Caco-2 (cell line): ENCODE measurements at regions not wholly inside any gene's neighbourhood (a gene's known extent, or its start where the extent isn't known, plus 50 kb on each side); places are given as distances from the start of the nearest gene placed in this dataset.

Experiments used
- BruUV-seq: library from RNA; stranded (reverse); fragments of 400-500 nt; replicated peaks from 2 replicates; lab custom pipeline; 2021; lab: Mats Ljungman, UMichigan
- CTCF ChIA-PET: fragments of 300-600 bp; sonication (Branson Sonifier 250); formaldehyde crosslinking; loops from one replicate; lab custom pipeline; 2022; ENCODE audit warnings: antibody characterized with exemption; lab: Charles Lee
- POLR2A ChIA-PET: fragments of 300-600 bp; sonication (Branson Sonifier 250); formaldehyde crosslinking; loops from one replicate; lab custom pipeline; 2022; ENCODE audit warnings: antibody characterized with exemption; lab: Charles Lee
- DNase-seq, 2 experiments: peaks; one replicate each; pipeline versions ENCODE4 v3.0.0 to v3.0.0-alpha.2; 2020 to 2022
- H3K27me3 ChIP-seq: replicated peaks from 2 replicates; pipeline ENCODE4 v1.6.0; 2011; ENCODE audit warnings: low read length; ENCODE audit not compliant: control insufficient read depth, insufficient read depth
- H3K36me3 ChIP-seq: 2 replicates; pipeline ENCODE4 v1.5.1; 2011; ENCODE audit warnings: low read length; ENCODE audit not compliant: control insufficient read depth, insufficient read depth
- H3K4me1 ChIP-seq: fragments of 250-450 bp; sonication (Bioruptor Pico); 2 replicates; pipeline ENCODE4 v1.5.1; 2020; ENCODE audit warnings: mild to moderate bottlenecking
- H3K4me3 ChIP-seq: 2 replicates; pipeline ENCODE4 v1.5.1; 2011; ENCODE audit warnings: low read depth, mild to moderate bottlenecking, control low read depth, low read length
- H3K9me3 ChIP-seq: fragments of 250-450 bp; sonication (Bioruptor Pico); 2 replicates; pipeline ENCODE4 v1.5.1; 2020; ENCODE audit warnings: mild to moderate bottlenecking, moderate library complexity
- H3K27ac Mint-ChIP-seq: one replicate; pipeline ENCODE4 v1.8.0; 2022; ENCODE audit warnings: mixed read lengths; ENCODE audit not compliant: unreplicated experiment
- H3K27me3 Mint-ChIP-seq: one replicate; pipeline ENCODE4 v1.8.0; 2022; ENCODE audit warnings: mixed read lengths; ENCODE audit not compliant: insufficient read depth, unreplicated experiment
- H3K36me3 Mint-ChIP-seq: one replicate; pipeline ENCODE4 v1.8.0; 2022; ENCODE audit warnings: mild to moderate bottlenecking, mixed read lengths; ENCODE audit not compliant: insufficient read depth, unreplicated experiment
- H3K4me1 Mint-ChIP-seq: one replicate; pipeline ENCODE4 v1.8.0; 2022; ENCODE audit warnings: low read depth, mixed read lengths; ENCODE audit not compliant: unreplicated experiment
- H3K4me3 Mint-ChIP-seq: one replicate; pipeline ENCODE4 v1.8.0; 2022; ENCODE audit warnings: mild to moderate bottlenecking, moderate library complexity, mixed read lengths; ENCODE audit not compliant: unreplicated experiment
- H3K9me3 Mint-ChIP-seq: one replicate; pipeline ENCODE4 v1.8.0; 2022; ENCODE audit warnings: mixed read lengths; ENCODE audit not compliant: unreplicated experiment
- CTCF ChIP-seq, 2 experiments: fragments of 200-600 bp in 1 of 2; IDR thresholded peaks; 1 replicate in 1 of 2; 2 replicates in 1 of 2; pipeline versions ENCODE4 v1.5.1 to v1.8.0; 2011 to 2022; ENCODE audit warnings: antibody characterized with exemption in 1 of 2, control low read depth in 1 of 2, inconsistent platforms in 1 of 2, low read depth in 1 of 2, low read length in 1 of 2, mild to moderate bottlenecking in 1 of 2, moderate library complexity in 1 of 2; ENCODE audit not compliant: insufficient read depth in 1 of 2, severe bottlenecking in 1 of 2, unreplicated experiment in 1 of 2
- intact Hi-C: fragments of 100-400 bp; cut with micrococcal nuclease; formaldehyde crosslinking; loops from one replicate; pipeline ENCODE4 v1.10.0; 2022; ENCODE audit not compliant: unreplicated experiment

GRCh38 chr22:49697047-49697446, 130.6 kb downstream of the BRD1 start:
- Mint-ChIP-seq H3K27ac (no peak overlapping the region), H3K4me3 (no peak overlapping the region), H3K4me1 (no peaks in the 10 kb centered on the region), H3K27me3 (peaks cover 16% of the 10 kb centered on the region), H3K9me3 (peaks cover 36% of the 10 kb centered on the region), H3K36me3 (no peaks in the 10 kb centered on the region)
- no TSS peak for BruUV-seq
- TF ChIP-seq CTCF (IDR thresholded peaks at IDR 0.05; ENCODE audit: insufficient read depth in 1 of 2, low read depth in 1 of 2, low read length in 1 of 2, severe bottlenecking in 1 of 2, unreplicated experiment in 1 of 2), result no peak
- Histone ChIP-seq H3K27me3 (no peaks in the 10 kb centered on the region), H3K4me3 (no peak overlapping the region), H3K36me3 (no peaks in the 10 kb centered on the region), H3K4me1 (no peaks in the 10 kb centered on the region), H3K9me3 (peaks cover 10% of the 10 kb centered on the region; the same call in 1 of the 2 replicates)
- CTCF ChIA-PET, result no interaction called here
- POLR2A ChIA-PET, result no interaction called here
- intact Hi-C loops, result no loop called here
- no peak for DNase-seq

GRCh38 chr22:49694462-49695260, 133.0 kb downstream of the BRD1 start:
- no peaks in the 10 kb centered on the region for H3K4me1 ChIP-seq

GRCh38 chr22:49693848-49694247, 133.8 kb downstream of the BRD1 start:
- Histone ChIP-seq H3K27me3 (no peaks in the 10 kb centered on the region; the same call in 1 of the 2 replicates), H3K36me3 (no peaks in the 10 kb centered on the region), H3K4me1 (no peaks in the 10 kb centered on the region), H3K4me3 (no peak overlapping the region), H3K9me3 (peaks cover 6% of the 10 kb centered on the region; the same call in 1 of the 2 replicates)
- CTCF ChIA-PET, result no interaction called here
- peaks cover 32% of the 10 kb centered on the region for H3K9me3 Mint-ChIP-seq
- H3K4me1 Mint-ChIP-seq, result no peaks in the 10 kb centered on the region
- no peak for DNase-seq
- peaks cover 20% of the 10 kb centered on the region for H3K27me3 Mint-ChIP-seq
- no peak overlapping the region for H3K4me3 Mint-ChIP-seq
- H3K36me3 Mint-ChIP-seq, result no peaks in the 10 kb centered on the region
- no TSS peak for BruUV-seq
- POLR2A ChIA-PET, result no interaction called here
- no peak for TF ChIP-seq CTCF (IDR thresholded peaks at IDR 0.05; ENCODE audit: insufficient read depth in 1 of 2, low read depth in 1 of 2, low read length in 1 of 2, severe bottlenecking in 1 of 2, unreplicated experiment in 1 of 2)
- intact Hi-C loops, result no loop called here
- no peak overlapping the region for H3K27ac Mint-ChIP-seq

More at GRCh38 chr22:49694462-49695260, 133.0 kb downstream of the BRD1 start:
- Mint-ChIP-seq H3K9me3 (peaks cover 32% of the 10 kb centered on the region), H3K4me1 (no peaks in the 10 kb centered on the region), H3K36me3 (no peaks in the 10 kb centered on the region), H3K27ac (no peak overlapping the region), H3K27me3 (peaks cover 17% of the 10 kb centered on the region), H3K4me3 (no peak overlapping the region)
- Histone ChIP-seq H3K27me3 (no peaks in the 10 kb centered on the region; the same call in 1 of the 2 replicates), H3K36me3 (no peaks in the 10 kb centered on the region), H3K9me3 (peaks cover 6% of the 10 kb centered on the region; the same call in 1 of the 2 replicates), H3K4me3 (no peak overlapping the region)
- no peak for DNase-seq
- no TSS peak for BruUV-seq
- TF ChIP-seq CTCF (IDR thresholded peaks at IDR 0.05; ENCODE audit: insufficient read depth in 1 of 2, low read depth in 1 of 2, low read length in 1 of 2, severe bottlenecking in 1 of 2, unreplicated experiment in 1 of 2), result no peak
- intact Hi-C loops, result no loop called here
- ChIA-PET CTCF (no interaction called here), POLR2A (no interaction called here)
